ENCODE measurements at regions not wholly inside any gene's neighbourhood (a gene's known extent, or its start where the extent isn't known, plus 50 kb on each side); places are given as distances from the start of the nearest gene placed in this dataset.

- no peak for TF ChIP-seq POLR2AphosphoS5 (IDR thresholded peaks at IDR 0.05; ENCODE audit: low read depth, low read length)
- no peak for TF ChIP-seq POLR2A (IDR thresholded peaks at IDR 0.05; ENCODE audit: low read depth, low read length)
- TF ChIP-seq TAF1 (IDR thresholded peaks at IDR 0.05; ENCODE audit: low read depth, low read length): no peak
- TF ChIP-seq PAX5 (IDR thresholded peaks at IDR 0.05; ENCODE audit: insufficient read depth, low read length, severe bottlenecking): no peak
- no peak for TF ChIP-seq SPI1 (IDR thresholded peaks at IDR 0.05; ENCODE audit: low read depth, low read length)
- no peak for TF ChIP-seq POU2F2 (IDR thresholded peaks at IDR 0.05; ENCODE audit: low read depth, low read length)
Measured at GRCh38 chr18:47724186-47724975, 206.1 kb downstream of the SMAD2 start.

Measured in GM12891 (cell line).